Erythroblast (primary cell): ENCODE measurements at regions not wholly inside any gene's neighbourhood (a gene's known extent, or its start where the extent isn't known, plus 50 kb on each side); places are given as distances from the start of the nearest gene placed in this dataset.

ENCODE experiments used
- GATA1 ChIP-seq: IDR thresholded peaks from 2 replicates; pipeline ENCODE4 v1.6.1; 2011; ENCODE audit warnings: low read depth, mild to moderate bottlenecking, control low read depth, low read length, moderate library complexity
- POLR2A ChIP-seq: IDR thresholded peaks from 2 replicates; pipeline ENCODE4 v1.6.1; 2011; ENCODE audit warnings: mild to moderate bottlenecking, low read length

GRCh38 chr15:35215093-35215492 lies 130.0 kb upstream of the NANOGP8 start:
- TF ChIP-seq POLR2A, result no peak
- no peak for TF ChIP-seq GATA1
